CD4-positive, alpha-beta T cell (primary cell): ENCODE measurements at regions not wholly inside any gene's neighbourhood (a gene's known extent, or its start where the extent isn't known, plus 50 kb on each side); places are given as distances from the start of the nearest gene placed in this dataset.

Experiments
- ATAC-seq: fragments of 200-7000 bp; cut with Tn5 transposase; one replicate; pipeline ENCODE4 v1.10.0; 2022; ENCODE audit warnings: mild to moderate bottlenecking; ENCODE audit not compliant: poor library complexity
- CTCF ChIA-PET: fragments of 350-600 bp; sonication (Branson Sonifier 250); formaldehyde crosslinking; loops from one replicate; lab custom pipeline; 2021; ENCODE audit warnings: antibody characterized with exemption, inconsistent platforms; lab: Charles Lee
- POLR2A ChIA-PET: fragments of 350-600 bp; sonication (Branson Sonifier 250); formaldehyde crosslinking; loops from one replicate; lab custom pipeline; 2021; ENCODE audit warnings: antibody characterized with exemption, inconsistent platforms; lab: Charles Lee
- DNase-seq, 14 experiments: peaks; one replicate each; pipeline ENCODE4 v3.0.0-alpha.2; 2013 to 2020; ENCODE audit warnings: mixed read lengths in 2 of 14
- H3K27ac ChIP-seq, 2 donors: one replicate each; pipeline versions ENCODE4 v1.5.1 to v1.7.0; 2013; ENCODE audit warnings: low read length in 2 of 2, low read depth in 1 of 2, mild to moderate bottlenecking in 1 of 2
- H3K27me3 ChIP-seq, 2 experiments: 1 replicate in 1 of 2; 2 replicates in 1 of 2; pipeline versions ENCODE4 v1.6.1 to v1.7.0; 2013; ENCODE audit warnings: low read length in 2 of 2, control low read depth in 1 of 2, mild to moderate bottlenecking in 1 of 2, moderate library complexity in 1 of 2; ENCODE audit not compliant: insufficient read depth in 2 of 2, control insufficient read depth in 1 of 2
- H3K36me3 ChIP-seq: one replicate; pipeline ENCODE4 v1.6.1; 2013; ENCODE audit warnings: low read length, control low read depth; ENCODE audit not compliant: insufficient read depth
- H3K4me1 ChIP-seq: one replicate; pipeline ENCODE4 v1.6.1; 2013; ENCODE audit warnings: low read length, control low read depth; ENCODE audit not compliant: insufficient read depth
- H3K4me3 ChIP-seq: one replicate; pipeline ENCODE4 v1.5.1; 2013; ENCODE audit warnings: mild to moderate bottlenecking, low read length, moderate library complexity
- H3K9me3 ChIP-seq, 2 experiments: 1 replicate in 1 of 2; 2 replicates in 1 of 2; pipeline versions ENCODE4 v1.6.1 to v1.7.0; 2013; ENCODE audit warnings: low read length in 2 of 2, mild to moderate bottlenecking in 2 of 2, control low read depth in 1 of 2, moderate library complexity in 1 of 2; ENCODE audit not compliant: control insufficient read depth in 1 of 2, insufficient read depth in 1 of 2
- H3K27ac Mint-ChIP-seq: one replicate; pipeline ENCODE4 v1.8.0; 2020; ENCODE audit warnings: mixed read lengths
- H3K27me3 Mint-ChIP-seq: one replicate; pipeline ENCODE4 v1.8.0; 2021; ENCODE audit warnings: mixed read lengths
- H3K36me3 Mint-ChIP-seq: one replicate; pipeline ENCODE4 v1.8.0; 2021; ENCODE audit warnings: low read depth, mixed read lengths
- H3K4me1 Mint-ChIP-seq: one replicate; pipeline ENCODE4 v1.8.0; 2021; ENCODE audit warnings: low read depth, mixed read lengths
- H3K4me3 Mint-ChIP-seq: one replicate; pipeline ENCODE4 v1.8.0; 2020; ENCODE audit warnings: mild to moderate bottlenecking, mixed read lengths
- H3K9me3 Mint-ChIP-seq: one replicate; pipeline ENCODE4 v1.8.0; 2020; ENCODE audit warnings: mixed read lengths
- intact Hi-C, 2 experiments: fragments of 100-400 bp; cut with DNase I in 1 of 2; cut with micrococcal nuclease in 1 of 2; formaldehyde crosslinking; loops; one replicate each; pipeline versions ENCODE4 v1.15.1 to v1.9.0; 2023 to 2025; cut with DNase I, micrococcal nuclease
- TF ChIP-seq, protein P1 (sequence below): fragments of 200-600 bp; IDR thresholded peaks from one replicate; pipeline ENCODE4 v1.8.0; 2022; ENCODE audit warnings: antibody characterized with exemption, mild to moderate bottlenecking

DNA sequence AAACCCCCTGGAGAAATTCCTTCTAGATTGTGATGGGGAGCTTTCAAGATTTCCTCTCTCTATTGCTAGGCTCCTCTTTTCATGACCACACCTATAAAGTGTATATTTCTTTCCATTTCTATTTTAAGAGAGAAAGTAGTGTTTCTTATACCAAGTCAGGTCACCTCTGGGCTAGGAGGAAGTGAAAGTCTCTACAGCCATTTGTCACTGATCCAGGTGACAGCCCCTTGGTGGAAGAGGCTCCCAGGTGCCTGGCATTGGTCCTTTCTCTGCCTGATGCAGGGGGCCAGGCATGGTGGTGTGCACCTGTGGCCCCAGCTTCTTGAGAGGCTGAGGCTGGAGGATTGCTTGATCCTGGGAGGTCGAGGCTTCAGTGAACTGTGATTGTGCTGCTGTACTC lies 64.7 kb downstream of the DHCR7 start:
- peaks cover 0 to 2% of the 10 kb centered on the region in 2 experiments for H3K27me3 ChIP-seq
- ATAC-seq (no peak), DNase-seq (no peak)
- H3K4me1 ChIP-seq, result no peaks in the 10 kb centered on the region
- H3K9me3 Mint-ChIP-seq, result no peaks in the 10 kb centered on the region
- H3K4me3 ChIP-seq, result no peak overlapping the region
- intact Hi-C loops, result no loop called here
- no peak overlapping the region for H3K27ac Mint-ChIP-seq
- H3K36me3 Mint-ChIP-seq, result no peaks in the 10 kb centered on the region
- no peak overlapping the region for H3K27ac ChIP-seq
- TF ChIP-seq, protein P1, sequence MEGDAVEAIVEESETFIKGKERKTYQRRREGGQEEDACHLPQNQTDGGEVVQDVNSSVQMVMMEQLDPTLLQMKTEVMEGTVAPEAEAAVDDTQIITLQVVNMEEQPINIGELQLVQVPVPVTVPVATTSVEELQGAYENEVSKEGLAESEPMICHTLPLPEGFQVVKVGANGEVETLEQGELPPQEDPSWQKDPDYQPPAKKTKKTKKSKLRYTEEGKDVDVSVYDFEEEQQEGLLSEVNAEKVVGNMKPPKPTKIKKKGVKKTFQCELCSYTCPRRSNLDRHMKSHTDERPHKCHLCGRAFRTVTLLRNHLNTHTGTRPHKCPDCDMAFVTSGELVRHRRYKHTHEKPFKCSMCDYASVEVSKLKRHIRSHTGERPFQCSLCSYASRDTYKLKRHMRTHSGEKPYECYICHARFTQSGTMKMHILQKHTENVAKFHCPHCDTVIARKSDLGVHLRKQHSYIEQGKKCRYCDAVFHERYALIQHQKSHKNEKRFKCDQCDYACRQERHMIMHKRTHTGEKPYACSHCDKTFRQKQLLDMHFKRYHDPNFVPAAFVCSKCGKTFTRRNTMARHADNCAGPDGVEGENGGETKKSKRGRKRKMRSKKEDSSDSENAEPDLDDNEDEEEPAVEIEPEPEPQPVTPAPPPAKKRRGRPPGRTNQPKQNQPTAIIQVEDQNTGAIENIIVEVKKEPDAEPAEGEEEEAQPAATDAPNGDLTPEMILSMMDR, result no peak
- H3K36me3 ChIP-seq, result no peaks in the 10 kb centered on the region
- H3K9me3 ChIP-seq, result no peaks in the 10 kb centered on the region
- peaks cover 25% of the 10 kb centered on the region for H3K27me3 Mint-ChIP-seq
- H3K4me1 Mint-ChIP-seq, result no peaks in the 10 kb centered on the region
- ChIA-PET POLR2A (no interaction called here), CTCF (no interaction called here)
- H3K4me3 Mint-ChIP-seq, result no peak overlapping the region

DNA sequence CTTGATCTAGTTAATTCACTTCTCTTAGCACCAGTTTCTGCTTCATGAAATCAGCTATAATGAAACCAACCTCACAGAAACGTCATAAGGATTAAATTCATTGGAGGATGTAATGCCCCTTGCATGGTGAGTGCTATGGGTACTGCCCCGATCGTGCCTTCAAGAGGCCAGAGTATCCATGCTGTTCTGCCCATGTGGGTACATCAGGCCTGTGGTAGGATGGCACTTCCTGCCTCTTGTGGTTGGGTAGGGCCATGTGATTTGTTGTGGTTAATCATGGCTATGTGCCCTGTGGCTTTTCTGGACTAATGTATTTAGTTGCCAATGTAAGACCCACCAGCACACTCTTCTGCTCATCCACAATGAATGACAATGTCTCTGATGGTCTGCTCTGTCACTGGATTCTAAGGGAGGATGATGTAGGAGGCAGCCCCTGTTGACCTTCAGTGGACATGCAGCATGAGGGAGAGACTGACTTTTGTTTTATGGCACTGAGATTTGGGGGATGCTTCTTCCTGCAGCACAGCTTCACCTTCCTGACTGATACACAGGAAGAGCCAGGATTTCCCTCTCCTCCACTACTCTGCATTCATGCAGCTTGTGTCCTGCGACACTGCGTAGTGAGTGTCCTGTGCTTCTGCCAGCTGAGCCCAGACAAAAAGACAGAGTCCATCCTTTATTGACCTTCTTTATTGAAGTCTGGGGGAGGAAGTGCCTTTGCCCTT lies 66.2 kb downstream of the DHCR7 start:
- intact Hi-C loops, result no loop called here
- Mint-ChIP-seq H3K4me3 (no peak overlapping the region), H3K27me3 (peaks cover 37% of the 10 kb centered on the region), H3K9me3 (no peaks in the 10 kb centered on the region), H3K4me1 (no peaks in the 10 kb centered on the region), H3K36me3 (no peaks in the 10 kb centered on the region), H3K27ac (no peak overlapping the region)
- Histone ChIP-seq H3K36me3 (no peaks in the 10 kb centered on the region), H3K27me3 (peaks cover 0 to 6% of the 10 kb centered on the region in 2 experiments), H3K4me1 (no peaks in the 10 kb centered on the region), H3K9me3 (no peaks in the 10 kb centered on the region), H3K4me3 (no peak overlapping the region), H3K27ac (no peak overlapping the region)
- DNase-seq, result no peak
- ChIA-PET POLR2A (no interaction called here), CTCF (no interaction called here)
- ATAC-seq, result no peak
- TF ChIP-seq, protein P1, result no peak

DNA sequence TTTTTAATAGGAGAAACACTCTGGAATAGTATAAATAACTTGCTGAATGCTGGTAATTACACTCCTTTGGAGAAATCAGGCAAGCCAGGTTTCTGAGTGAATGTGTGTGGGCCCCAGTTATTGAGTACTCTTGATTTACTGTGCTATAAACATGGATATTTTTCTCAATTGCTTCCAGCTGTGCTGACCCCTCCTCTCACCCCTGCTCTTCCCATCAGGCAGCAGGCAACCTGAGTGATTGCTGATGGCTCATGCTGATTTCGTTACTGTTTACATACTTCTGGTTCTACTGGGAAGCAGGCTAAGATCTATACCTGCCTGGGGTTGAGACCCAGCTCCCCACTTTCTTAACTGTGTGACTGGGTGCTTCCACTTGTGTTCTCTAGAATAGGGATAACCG lies 68.5 kb downstream of the DHCR7 start:
- Histone ChIP-seq H3K4me3 (no peak overlapping the region), H3K27ac (no peak overlapping the region), H3K9me3 (no peaks in the 10 kb centered on the region), H3K36me3 (no peaks in the 10 kb centered on the region), H3K4me1 (no peaks in the 10 kb centered on the region), H3K27me3 (peaks cover 0 to 8% of the 10 kb centered on the region in 2 experiments)
- ATAC-seq (no peak), DNase-seq (no peak)
- intact Hi-C loops, result no loop called here
- POLR2A ChIA-PET, result no interaction called here
- CTCF ChIA-PET, result no interaction called here
- Mint-ChIP-seq H3K4me3 (no peak overlapping the region), H3K4me1 (no peaks in the 10 kb centered on the region), H3K27ac (no peak overlapping the region), H3K9me3 (peaks cover 2% of the 10 kb centered on the region), H3K36me3 (no peaks in the 10 kb centered on the region), H3K27me3 (peaks cover 31% of the 10 kb centered on the region)
- TF ChIP-seq, protein P1, result no peak
